ENCODE measurements at regions not wholly inside any gene's neighbourhood (a gene's known extent, or its start where the extent isn't known, plus 50 kb on each side); places are given as distances from the start of the nearest gene placed in this dataset.

GRCh38 chr5:69007726-69008368 is 86.0 kb upstream of the SLC30A5 start:
- H3K79me2 ChIP-seq (ENCODE audit: insufficient read depth, low read length): no peaks in the 10 kb centered on the region
- H3K4me2 ChIP-seq (ENCODE audit: low read length): no peak overlapping the region
- H3K9me2 ChIP-seq (ENCODE audit: insufficient read depth): no peaks in the 10 kb centered on the region
- DNase-seq (ENCODE audit: low read depth, low spot score) (peak; percentile 69), ATAC-seq (peak; percentile 99)
- TF ChIP-seq, protein P1, sequence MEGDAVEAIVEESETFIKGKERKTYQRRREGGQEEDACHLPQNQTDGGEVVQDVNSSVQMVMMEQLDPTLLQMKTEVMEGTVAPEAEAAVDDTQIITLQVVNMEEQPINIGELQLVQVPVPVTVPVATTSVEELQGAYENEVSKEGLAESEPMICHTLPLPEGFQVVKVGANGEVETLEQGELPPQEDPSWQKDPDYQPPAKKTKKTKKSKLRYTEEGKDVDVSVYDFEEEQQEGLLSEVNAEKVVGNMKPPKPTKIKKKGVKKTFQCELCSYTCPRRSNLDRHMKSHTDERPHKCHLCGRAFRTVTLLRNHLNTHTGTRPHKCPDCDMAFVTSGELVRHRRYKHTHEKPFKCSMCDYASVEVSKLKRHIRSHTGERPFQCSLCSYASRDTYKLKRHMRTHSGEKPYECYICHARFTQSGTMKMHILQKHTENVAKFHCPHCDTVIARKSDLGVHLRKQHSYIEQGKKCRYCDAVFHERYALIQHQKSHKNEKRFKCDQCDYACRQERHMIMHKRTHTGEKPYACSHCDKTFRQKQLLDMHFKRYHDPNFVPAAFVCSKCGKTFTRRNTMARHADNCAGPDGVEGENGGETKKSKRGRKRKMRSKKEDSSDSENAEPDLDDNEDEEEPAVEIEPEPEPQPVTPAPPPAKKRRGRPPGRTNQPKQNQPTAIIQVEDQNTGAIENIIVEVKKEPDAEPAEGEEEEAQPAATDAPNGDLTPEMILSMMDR (IDR thresholded peaks at IDR 0.05 in 2 of 3, conservative IDR thresholded peaks at IDR 0.05 in 1 of 3; ENCODE audit: borderline replicate concordance in 1 of 3, insufficient read depth in 1 of 3, low read depth in 2 of 3, low read length in 2 of 3): peak; percentile 57 to 99 (median 96)
- TF ChIP-seq JUND (IDR thresholded peaks at IDR 0.05) (no peak), RAD21 (IDR thresholded peaks at IDR 0.05; ENCODE audit: low read depth) (peak; percentile 79)
- no peaks in the 10 kb centered on the region for H3K4me1 ChIP-seq (ENCODE audit: control insufficient read depth in 1 of 2, insufficient read depth in 2 of 2, low read length in 2 of 2)
- no peaks in the 10 kb centered on the region for H3K9me3 ChIP-seq (ENCODE audit: control insufficient read depth in 1 of 2, insufficient read depth in 1 of 2, low read depth in 1 of 2, low read length in 2 of 2)
- H3K4me3 ChIP-seq (replicated peaks in 1 of 2; ENCODE audit: low read depth in 1 of 2, low read length in 2 of 2): no peak overlapping the region
- H3K27ac ChIP-seq (ENCODE audit: low read depth, low read length): no peak overlapping the region
- no peak overlapping the region for H2AFZ ChIP-seq (ENCODE audit: low read depth, low read length, poor library complexity, severe bottlenecking)
- H4K20me1 ChIP-seq (ENCODE audit: insufficient read depth): no peaks in the 10 kb centered on the region
- BruUV-seq (replicated peaks): no TSS peak
- H3K9ac ChIP-seq (ENCODE audit: low read length): no peak overlapping the region
- CTCF ChIA-PET: interaction anchor here (0.6 to 1.6 kb wide), 3 partner anchors 14 to 721 kb away, joined by 3 to 6 read pairs (median 3); no protein-coding TSS in a partner anchor
- RAD21 ChIA-PET (ENCODE audit: low non-redundant PET in 1 of 2, low total read pairs in 2 of 2, uncharacterized antibody in 2 of 2, unreplicated experiment in 2 of 2): no interaction called here
- no peaks in the 10 kb centered on the region for H3K27me3 ChIP-seq (ENCODE audit: insufficient read depth, low read length)
- POLR2A ChIA-PET: no interaction called here
- H3K36me3 ChIP-seq (ENCODE audit: control insufficient read depth in 1 of 2, insufficient read depth in 2 of 2, low read length in 2 of 2): no peaks in the 10 kb centered on the region
- intact Hi-C loops (cut with micrococcal nuclease): loop anchor here (1.0 kb wide), 1 partner anchor 722 kb away; no protein-coding TSS in a partner anchor

GRCh38 chr5:69010476-69010875 is 83.3 kb upstream of the SLC30A5 start:
- intact Hi-C loops (cut with micrococcal nuclease): no loop called here
- Histone ChIP-seq H2AFZ (ENCODE audit: low read depth, low read length, poor library complexity, severe bottlenecking) (no peak overlapping the region), H3K36me3 (ENCODE audit: control insufficient read depth in 1 of 2, insufficient read depth in 2 of 2, low read length in 2 of 2) (no peaks in the 10 kb centered on the region), H3K27me3 (ENCODE audit: insufficient read depth, low read length) (no peaks in the 10 kb centered on the region), H4K20me1 (ENCODE audit: insufficient read depth) (no peaks in the 10 kb centered on the region), H3K79me2 (ENCODE audit: insufficient read depth, low read length) (no peaks in the 10 kb centered on the region), H3K27ac (ENCODE audit: low read depth, low read length) (no peak overlapping the region), H3K9me2 (ENCODE audit: insufficient read depth) (no peaks in the 10 kb centered on the region), H3K4me3 (replicated peaks in 1 of 2; ENCODE audit: low read depth in 1 of 2, low read length in 2 of 2) (no peak overlapping the region), H3K4me1 (ENCODE audit: control insufficient read depth in 1 of 2, insufficient read depth in 2 of 2, low read length in 2 of 2) (no peaks in the 10 kb centered on the region), H3K9ac (ENCODE audit: low read length) (no peak overlapping the region), H3K4me2 (ENCODE audit: low read length) (no peak overlapping the region), H3K9me3 (ENCODE audit: control insufficient read depth in 1 of 2, insufficient read depth in 1 of 2, low read depth in 1 of 2, low read length in 2 of 2) (no peaks in the 10 kb centered on the region)
- TF ChIP-seq EZH2phosphoT487 (IDR thresholded peaks at IDR 0.05; ENCODE audit: borderline replicate concordance) (no peak), ZFX (IDR thresholded peaks at IDR 0.05) (no peak), REST (IDR thresholded peaks at IDR 0.05; ENCODE audit: low read depth) (no peak), FOSL1 (IDR thresholded peaks at IDR 0.05; ENCODE audit: low read depth) (no peak), POLR2AphosphoS5 (IDR thresholded peaks at IDR 0.05; ENCODE audit: low read depth, low read length) (no peak), EGR1 (IDR thresholded peaks at IDR 0.05; ENCODE audit: low read depth) (no peak), ZNF274 (IDR thresholded peaks at IDR 0.05; ENCODE audit: low read depth, low read length) (no peak), YY1 (IDR thresholded peaks at IDR 0.05; ENCODE audit: extremely low read depth, insufficient replicate concordance, low read depth, low read length) (no peak), SP1 (IDR thresholded peaks at IDR 0.05; ENCODE audit: low read depth) (no peak), EZH2 (IDR thresholded peaks at IDR 0.05) (no peak), ATF3 (IDR thresholded peaks at IDR 0.05) (no peak), TCF7L2 (IDR thresholded peaks at IDR 0.05; ENCODE audit: borderline replicate concordance, extremely low read depth, insufficient read depth, insufficient read length) (no peak), SRF (IDR thresholded peaks at IDR 0.05; ENCODE audit: low read depth) (no peak)
- ChIA-PET CTCF (no interaction called here), POLR2A (no interaction called here), RAD21 (ENCODE audit: low non-redundant PET in 1 of 2, low total read pairs in 2 of 2, uncharacterized antibody in 2 of 2, unreplicated experiment in 2 of 2) (no interaction called here)
- ATAC-seq (no peak), DNase-seq (ENCODE audit: low read depth, low spot score) (no peak)
- BruUV-seq (replicated peaks): no TSS peak

Data from HCT116 (cell line).